ENCODE measurements at regions not wholly inside any gene's neighbourhood (a gene's known extent, or its start where the extent isn't known, plus 50 kb on each side); places are given as distances from the start of the nearest gene placed in this dataset.
"Not testable (repeated sequence)": the region's sequence is repeated elsewhere in the genome, so short reads cannot be mapped to it uniquely, and the experiment has no call there.

GRCh38 chr10:100661520-100661919 is 83.9 kb upstream of the PAX2 start:
- no peak for DNase-seq (ENCODE audit: low spot score)

GRCh38 chr10:100662067-100662466 is 83.3 kb upstream of the PAX2 start:
- DNase-seq (ENCODE audit: low spot score): no peak

GRCh38 chr10:100664316-100665149 is 80.8 kb upstream of the PAX2 start:
- no peak for DNase-seq (ENCODE audit: low spot score)

GRCh38 chr10:100666634-100667033 is 78.7 kb upstream of the PAX2 start:
- not testable (repeated sequence) for DNase-seq (ENCODE audit: low spot score)

GRCh38 chr10:100669616-100670015 is 75.8 kb upstream of the PAX2 start:
- no peak for DNase-seq (ENCODE audit: low spot score)

- no peak for DNase-seq (ENCODE audit: low spot score)
These were observed 75.0 kb upstream of the PAX2 start for GRCh38 chr10:100670368-100670767.

- DNase-seq (ENCODE audit: low spot score): no peak
These were observed 74.4 kb upstream of the PAX2 start for GRCh38 chr10:100670828-100671479.

- no peak for DNase-seq (ENCODE audit: low spot score)
These were observed 73.2 kb upstream of the PAX2 start for GRCh38 chr10:100672199-100672598.

GRCh38 chr10:100677290-100677945 is 68.0 kb upstream of the PAX2 start:
- no peak for DNase-seq (ENCODE audit: low spot score)

- DNase-seq (ENCODE audit: low spot score): no peak
These were observed 66.1 kb upstream of the PAX2 start for GRCh38 chr10:100679327-100679726.

- no peak for DNase-seq (ENCODE audit: low spot score)
These were observed 62.4 kb upstream of the PAX2 start for GRCh38 chr10:100683004-100683403.

- no peak for DNase-seq (ENCODE audit: low spot score)
These were observed 61.7 kb upstream of the PAX2 start for GRCh38 chr10:100683545-100684300.

GRCh38 chr10:100684688-100685235 is 60.6 kb upstream of the PAX2 start:
- no peak for DNase-seq (ENCODE audit: low spot score)

GRCh38 chr10:100685331-100685730 is 60.1 kb upstream of the PAX2 start:
- DNase-seq (ENCODE audit: low spot score): no peak

- no peak for DNase-seq (ENCODE audit: low spot score)
These were observed 58.0 kb upstream of the PAX2 start for GRCh38 chr10:100687143-100688003.

GRCh38 chr10:100688201-100688600 is 57.2 kb upstream of the PAX2 start:
- no peak for DNase-seq (ENCODE audit: low spot score)

- no peak for DNase-seq (ENCODE audit: low spot score)
These were observed 51.6 kb upstream of the PAX2 start for GRCh38 chr10:100693821-100694220.
